Uterus (tissue), 3 donors: ENCODE measurements at regions not wholly inside any gene's neighbourhood (a gene's known extent, or its start where the extent isn't known, plus 50 kb on each side); places are given as distances from the start of the nearest gene placed in this dataset.

Experiments
- DNase-seq, 2 donors: peaks; one replicate each; pipeline ENCODE4 v3.0.0-alpha.2; 2019 to 2020
- H3K27ac ChIP-seq, 2 donors: fragments of 200-600 bp; sonication (generic); 1 replicate in 1 of 2; 2 replicates in 1 of 2; pipeline ENCODE4 v1.5.1; 2016 to 2018
- H3K27me3 ChIP-seq, 2 donors: fragments of 200-600 bp; sonication (generic); one replicate each; pipeline ENCODE4 v1.5.1; 2018 to 2019; ENCODE audit warnings: control low read depth in 1 of 2
- H3K36me3 ChIP-seq, 2 donors: fragments of 200-600 bp; sonication (generic); one replicate each; pipeline ENCODE4 v1.5.1; 2019; ENCODE audit warnings: control low read depth in 1 of 2
- H3K4me1 ChIP-seq, 2 donors: fragments of 200-600 bp; sonication (generic); one replicate each; pipeline ENCODE4 v1.5.1; 2018 to 2019; ENCODE audit warnings: control low read depth in 1 of 2
- H3K4me3 ChIP-seq, 2 donors: fragments of 200-600 bp; sonication (generic); 1 replicate in 1 of 2; 2 replicates in 1 of 2; pipeline ENCODE4 v1.5.1; 2018 to 2019; ENCODE audit warnings: mild to moderate bottlenecking in 1 of 2
- H3K9me3 ChIP-seq, 2 donors: fragments of 200-600 bp; sonication (generic); one replicate each; pipeline ENCODE4 v1.5.1; 2019; ENCODE audit warnings: control low read depth in 1 of 2
- CTCF ChIP-seq, 4 experiments: fragments of 200-600 bp in 2 of 4; fragments of 450-650 bp in 2 of 4; sonication (generic) in 2 of 4; IDR thresholded peaks; one replicate each; pipeline ENCODE4 v1.5.1; 2016 to 2019; ENCODE audit warnings: antibody characterized with exemption in 4 of 4, mild to moderate bottlenecking in 2 of 4, moderate library complexity in 1 of 4
- POLR2A ChIP-seq, 2 donors: fragments of 450-650 bp; IDR thresholded peaks; one replicate each; pipeline ENCODE4 v1.6.1; 2016; ENCODE audit warnings: antibody characterized with exemption in 2 of 2, mild to moderate bottlenecking in 1 of 2, moderate library complexity in 1 of 2
- intact Hi-C: fragments of 100-400 bp; cut with DNase I; formaldehyde crosslinking; loops from one replicate; pipeline ENCODE4 v1.15.1; 2023; ENCODE audit warnings: low total_unique reads
- donor health status: DM: yes; HTN: yes; CAD: no.

GRCh38 chr21:35145626-35146233 is 96.6 kb upstream of the RUNX1 start:
- no peaks in the 10 kb centered on the region for H3K4me1 ChIP-seq
- DNase-seq = no peak
- H3K4me3 ChIP-seq = no peak overlapping the region
- intact Hi-C loops = no loop called here
- no peak overlapping the region for H3K27ac ChIP-seq
- H3K27me3 ChIP-seq = peaks cover 0 to 6% of the 10 kb centered on the region in 2 donors
- H3K36me3 ChIP-seq = no peaks in the 10 kb centered on the region
- TF ChIP-seq POLR2A (IDR thresholded peaks at IDR 0.05) (no peak), CTCF (IDR thresholded peaks at IDR 0.05) (no peak)
- H3K9me3 ChIP-seq = no peaks in the 10 kb centered on the region

GRCh38 chr21:35144978-35145377 is 95.9 kb upstream of the RUNX1 start:
- Histone ChIP-seq H3K27me3 (peaks cover 0 to 6% of the 10 kb centered on the region in 2 donors), H3K4me3 (no peak overlapping the region), H3K27ac (no peak overlapping the region), H3K4me1 (no peaks in the 10 kb centered on the region), H3K9me3 (no peaks in the 10 kb centered on the region), H3K36me3 (no peaks in the 10 kb centered on the region)
- intact Hi-C loops = no loop called here
- TF ChIP-seq CTCF (IDR thresholded peaks at IDR 0.05) (no peak), POLR2A (IDR thresholded peaks at IDR 0.05) (no peak)
- no peak for DNase-seq

- H3K4me3 ChIP-seq = no peak overlapping the region
- peaks cover 0 to 6% of the 10 kb centered on the region in 2 donors for H3K27me3 ChIP-seq
- intact Hi-C loops = no loop called here
These were observed 93.1 kb upstream of the RUNX1 start for GRCh38 chr21:35142036-35142815.

GRCh38 chr21:35139382-35139715 is 90.2 kb upstream of the RUNX1 start:
- DNase-seq = no peak
- intact Hi-C loops = no loop called here
- H3K27ac ChIP-seq = no peak overlapping the region
- H3K27me3 ChIP-seq = peaks cover 0 to 4% of the 10 kb centered on the region in 2 donors
- H3K4me1 ChIP-seq = no peaks in the 10 kb centered on the region
- H3K36me3 ChIP-seq = no peaks in the 10 kb centered on the region
- no peak for TF ChIP-seq POLR2A (IDR thresholded peaks at IDR 0.05)
- no peaks in the 10 kb centered on the region for H3K9me3 ChIP-seq
- H3K4me3 ChIP-seq = no peak overlapping the region

More at GRCh38 chr21:35142036-35142815, 93.1 kb upstream of the RUNX1 start:
- Histone ChIP-seq H3K9me3 (no peaks in the 10 kb centered on the region), H3K27ac (no peak overlapping the region), H3K36me3 (no peaks in the 10 kb centered on the region), H3K4me1 (no peaks in the 10 kb centered on the region)
- TF ChIP-seq CTCF (IDR thresholded peaks at IDR 0.05) (no peak), POLR2A (IDR thresholded peaks at IDR 0.05) (no peak)
- DNase-seq = no peak

- Histone ChIP-seq H3K9me3 (no peaks in the 10 kb centered on the region), H3K27ac (no peak overlapping the region), H3K4me1 (no peaks in the 10 kb centered on the region), H3K27me3 (no peaks in the 10 kb centered on the region), H3K36me3 (no peaks in the 10 kb centered on the region), H3K4me3 (no peak overlapping the region)
- no peak for TF ChIP-seq POLR2A (IDR thresholded peaks at IDR 0.05)
- TF ChIP-seq CTCF (IDR thresholded peaks at IDR 0.05) = no peak
- DNase-seq = no peak
- intact Hi-C loops = no loop called here
These were observed 89.7 kb upstream of the RUNX1 start for GRCh38 chr21:35138665-35139381.
